NOMO-1 treated with dmso at 0.1 percent for 144 hours (cell line): ENCODE measurements at regions not wholly inside any gene's neighbourhood (a gene's known extent, or its start where the extent isn't known, plus 50 kb on each side); places are given as distances from the start of the nearest gene placed in this dataset.

Source experiments
- DNase-seq: peaks from one replicate; lab custom pipeline; 2025; ENCODE audit not compliant: unreplicated experiment; lab: John Stamatoyannopoulos, UW

DNA sequence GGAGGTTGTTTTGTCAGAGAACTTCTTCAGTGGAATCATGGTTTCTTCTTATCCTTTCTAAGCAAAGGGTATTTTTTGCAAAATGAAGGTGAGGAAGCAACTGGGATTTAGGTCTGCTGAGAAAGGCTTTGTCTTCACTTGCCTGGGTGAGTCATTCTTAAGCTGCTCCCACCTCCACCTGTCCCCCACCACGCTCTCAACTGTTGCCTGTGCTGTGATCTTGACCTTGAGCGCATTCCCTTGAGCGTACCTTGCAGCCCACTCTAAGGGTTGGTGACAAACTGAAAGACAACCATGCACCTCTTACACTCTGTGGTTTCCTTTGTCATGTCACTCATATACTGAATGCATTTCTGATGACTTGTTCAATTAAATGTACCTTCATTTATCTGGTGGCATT, 641.1 kb downstream of the RNF144B start:
- DNase-seq, result no peak

DNA sequence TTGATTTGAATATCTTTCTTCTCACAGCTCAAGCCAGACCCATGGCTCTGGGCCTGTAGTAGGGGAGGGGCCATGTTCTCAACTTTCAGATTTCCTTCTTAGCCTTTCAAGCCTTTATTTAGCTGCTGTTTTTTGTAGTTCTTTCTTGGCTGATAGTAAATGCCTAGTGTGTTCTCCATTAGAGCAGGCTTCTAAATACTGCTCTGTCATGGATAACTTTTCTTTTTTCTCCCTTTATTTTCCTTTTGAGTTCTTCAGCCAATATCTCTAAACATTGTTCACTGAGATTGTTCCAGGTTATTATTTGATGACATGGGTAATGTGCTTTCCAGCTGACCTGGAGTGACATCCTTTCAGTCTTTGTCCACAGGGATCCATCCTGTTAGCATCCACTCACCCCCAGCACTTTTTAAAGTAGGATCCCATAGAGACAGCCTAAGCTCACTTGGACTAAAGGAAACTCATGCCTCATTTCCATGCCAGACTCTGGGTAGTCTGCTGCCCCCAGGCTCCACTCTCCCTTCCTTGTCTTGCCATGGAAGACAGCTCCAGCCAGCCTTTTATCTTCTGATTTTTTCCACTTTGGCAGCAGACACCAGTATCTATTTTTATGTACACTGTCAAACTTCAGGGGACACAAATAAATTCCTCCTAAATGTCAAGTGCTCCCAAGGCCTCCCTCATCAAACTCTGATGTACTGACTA, 645.6 kb downstream of the RNF144B start:
- DNase-seq, result no peak

DNA sequence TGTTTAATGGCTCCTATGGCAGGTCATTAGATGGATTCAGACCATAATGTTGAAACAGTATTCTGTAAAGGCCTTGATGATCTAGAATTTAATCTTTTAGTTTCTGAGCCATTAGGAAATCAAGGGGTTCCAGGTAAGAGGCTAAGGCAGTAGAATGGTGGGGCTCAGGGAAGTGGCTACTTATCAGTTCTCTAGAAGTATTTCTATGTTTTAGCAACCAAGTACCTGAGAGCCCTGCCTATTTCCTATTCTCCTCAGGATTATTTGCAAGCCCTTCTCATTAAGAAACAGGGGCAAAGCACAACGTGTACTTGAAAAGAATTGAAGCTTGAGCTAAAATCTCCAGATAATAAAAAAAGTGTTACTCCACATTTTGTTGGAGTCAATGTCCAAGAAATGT, 646.5 kb downstream of the RNF144B start:
- no peak for DNase-seq

DNA sequence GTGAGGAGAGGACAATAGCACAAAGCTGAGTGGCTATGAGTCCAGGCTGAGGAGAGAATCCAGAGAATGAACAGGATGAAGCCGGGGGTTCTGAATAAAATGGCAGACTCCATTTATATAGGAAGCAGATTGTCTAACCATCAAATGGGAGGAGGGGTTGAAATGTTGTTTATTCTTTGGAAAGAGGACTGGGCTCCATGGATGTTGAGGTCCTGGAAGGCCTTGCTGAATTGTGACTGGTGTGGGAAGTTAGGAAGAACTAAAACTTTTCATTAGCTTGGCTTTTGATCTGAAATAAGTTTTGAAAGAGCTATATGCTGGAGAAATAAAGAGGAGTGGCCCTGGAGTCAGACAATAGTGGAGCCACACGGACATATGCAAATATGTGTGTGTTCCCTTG, 647.8 kb downstream of the RNF144B start:
- DNase-seq, result no peak

DNA sequence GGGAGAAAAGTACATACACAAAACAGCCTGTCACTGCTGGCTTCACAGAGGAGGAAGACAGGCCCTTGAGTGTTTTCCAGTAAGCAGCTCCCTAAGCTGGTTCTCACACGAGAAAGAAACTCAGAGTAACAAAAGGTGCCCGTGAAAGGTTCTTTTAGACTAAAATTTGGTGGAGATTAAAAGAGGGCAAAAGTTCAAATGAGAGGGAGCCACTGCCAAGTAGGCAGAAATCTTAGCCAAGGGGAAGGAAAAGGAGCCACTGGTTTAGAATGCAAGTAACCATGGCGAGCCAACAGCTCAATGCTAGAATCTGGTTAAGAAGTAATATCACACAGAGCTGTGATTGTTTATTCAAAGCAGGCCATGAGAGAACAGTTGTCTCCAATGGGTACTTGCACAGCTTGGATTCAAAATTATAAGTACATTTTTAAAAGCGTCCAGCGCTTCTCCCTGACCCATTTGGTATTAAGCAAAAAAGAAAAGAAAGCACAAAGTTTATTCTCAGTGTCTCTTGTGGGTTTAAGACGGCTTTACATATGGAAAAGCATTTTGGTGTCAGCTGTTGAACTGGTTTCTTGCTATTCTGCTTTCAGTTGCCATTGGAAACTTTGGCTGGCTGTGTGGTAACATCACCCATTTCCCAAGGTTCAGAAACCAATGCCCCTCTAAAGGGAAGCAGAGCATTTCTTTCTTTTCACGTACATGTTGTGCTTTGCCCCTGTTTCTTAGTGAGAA, 648.5 kb downstream of the RNF144B start:
- DNase-seq, result no peak

DNA sequence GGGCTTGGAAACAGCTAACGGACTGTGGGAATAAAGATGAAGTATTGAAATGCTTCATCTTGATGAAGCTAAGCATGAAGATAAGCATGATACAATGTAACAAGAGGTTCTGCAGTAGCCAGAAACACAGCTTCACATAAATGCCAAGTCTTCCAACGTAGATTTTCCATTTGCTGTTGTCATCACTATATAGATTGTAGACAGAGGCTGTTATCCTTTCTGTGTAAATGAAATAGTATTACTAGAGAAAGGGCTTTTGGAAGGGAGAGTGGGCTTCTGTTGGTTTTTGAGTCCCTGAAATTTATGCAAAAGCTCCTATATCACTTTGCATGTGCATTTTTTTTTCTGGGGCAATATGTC, 649.0 kb downstream of the RNF144B start:
- no peak for DNase-seq

DNA sequence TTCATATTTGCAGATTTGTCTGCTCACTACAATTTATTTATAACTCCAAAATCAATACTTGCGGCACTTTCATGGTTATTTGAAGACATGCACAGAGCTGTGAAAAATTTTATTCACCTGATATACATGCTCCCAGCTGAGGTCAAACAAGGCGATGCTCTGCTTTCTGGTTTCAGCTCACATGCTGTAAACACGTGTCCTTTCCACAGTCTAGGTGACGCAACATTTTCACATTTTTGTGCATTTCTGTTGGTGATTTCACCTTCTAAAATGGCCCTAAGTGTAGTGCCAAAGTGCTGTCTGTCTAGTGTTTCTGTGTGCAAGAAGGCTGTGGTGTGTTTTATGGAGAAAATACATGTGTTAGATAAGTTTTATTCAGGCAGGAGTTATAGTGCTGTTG, 650.5 kb downstream of the RNF144B start:
- DNase-seq, result no peak

DNA sequence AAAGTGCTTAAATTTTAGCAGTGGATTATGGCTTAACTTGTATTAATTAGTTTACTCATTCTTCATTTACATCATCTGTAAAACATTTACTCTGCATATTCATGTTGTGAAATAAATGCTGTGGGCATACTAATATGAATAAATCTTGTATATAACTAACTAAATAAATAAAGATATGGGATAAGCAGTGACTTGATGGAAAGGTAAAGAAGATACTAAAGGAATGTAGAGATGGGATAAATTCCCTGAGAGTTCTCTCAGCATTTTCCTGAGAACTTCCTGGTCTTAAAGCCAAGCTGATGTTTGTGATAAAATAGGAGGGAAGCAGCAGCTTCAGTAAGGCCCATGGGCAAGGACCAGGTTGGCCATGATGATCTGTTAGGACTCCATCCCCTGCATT, 652.1 kb downstream of the RNF144B start:
- no peak for DNase-seq

DNA sequence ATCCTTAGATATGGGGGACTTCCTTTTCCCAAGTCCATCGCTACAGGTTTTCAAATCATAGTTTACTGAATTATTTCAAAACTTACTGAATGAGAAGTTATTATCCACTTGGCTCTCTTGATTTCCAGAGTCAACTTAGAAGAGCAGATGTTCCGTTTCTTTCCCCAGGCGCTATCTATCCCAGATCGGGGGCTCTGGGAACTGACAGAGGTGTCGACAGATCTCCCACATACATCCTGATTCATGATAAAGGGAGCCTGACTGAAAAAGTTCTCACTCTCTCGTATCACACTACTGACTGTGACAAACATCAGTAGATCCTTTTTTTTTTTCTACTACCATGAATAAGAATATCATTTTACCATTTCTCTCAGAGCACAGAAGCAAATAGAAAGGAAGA, 654.8 kb downstream of the RNF144B start:
- DNase-seq, result no peak

DNA sequence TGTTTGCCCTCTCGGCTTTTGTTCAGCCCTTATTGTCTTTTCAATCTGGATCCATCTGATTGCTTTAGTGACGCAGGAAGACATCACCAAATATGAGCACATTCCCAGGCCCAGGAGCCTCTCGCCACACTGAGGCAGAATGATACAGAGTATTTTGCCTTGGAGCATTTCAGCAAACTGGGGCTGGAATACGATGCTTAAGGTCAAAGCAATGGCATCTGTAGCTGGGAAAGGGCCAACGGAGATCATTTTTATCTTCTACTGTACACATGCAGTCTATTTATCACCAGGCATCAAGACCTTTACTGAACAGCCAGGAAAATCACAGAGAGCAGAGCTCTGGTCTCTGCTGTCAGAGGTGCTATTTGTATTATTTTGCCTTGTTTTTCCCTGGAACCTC, 655.3 kb downstream of the RNF144B start:
- DNase-seq, result no peak

DNA sequence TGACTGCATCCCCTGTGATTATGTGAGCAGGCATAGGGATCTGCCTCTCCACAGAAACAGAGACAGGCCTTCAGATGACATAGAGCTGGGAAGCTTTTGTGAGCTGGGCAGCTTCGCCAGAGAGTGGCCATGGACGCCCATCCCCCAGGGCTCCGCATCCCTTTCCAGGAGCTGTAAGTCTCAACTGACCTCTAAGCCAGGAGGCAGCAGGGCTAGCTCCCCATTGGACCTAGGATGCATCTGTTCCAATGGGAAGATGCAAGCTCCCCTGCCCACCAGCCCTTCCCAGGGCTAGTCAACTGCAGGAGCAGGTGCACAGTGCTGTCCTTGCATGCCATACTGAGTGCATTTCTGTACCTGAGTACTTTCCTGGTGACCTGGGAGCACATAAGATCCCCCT, 663.6 kb downstream of the RNF144B start:
- no peak for DNase-seq

DNA sequence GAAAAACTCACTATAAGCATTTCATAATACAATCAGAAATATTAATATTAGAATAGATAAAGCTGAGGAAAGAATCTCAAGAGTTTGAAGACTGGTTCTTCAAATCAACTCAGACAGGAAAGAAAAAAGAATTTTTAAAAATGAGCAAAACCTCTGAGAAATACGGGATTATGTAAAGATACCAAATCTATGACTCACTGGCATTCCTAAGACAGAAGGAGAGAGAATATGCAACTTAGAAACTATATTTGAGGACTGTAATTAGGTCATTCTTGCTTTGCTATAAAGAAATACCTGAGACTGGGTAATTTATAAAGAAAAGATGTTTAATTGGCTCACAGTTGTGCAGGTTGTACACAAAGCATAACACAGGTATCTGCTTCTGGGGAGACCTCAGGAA, 665.1 kb downstream of the RNF144B start:
- DNase-seq, result no peak

DNA sequence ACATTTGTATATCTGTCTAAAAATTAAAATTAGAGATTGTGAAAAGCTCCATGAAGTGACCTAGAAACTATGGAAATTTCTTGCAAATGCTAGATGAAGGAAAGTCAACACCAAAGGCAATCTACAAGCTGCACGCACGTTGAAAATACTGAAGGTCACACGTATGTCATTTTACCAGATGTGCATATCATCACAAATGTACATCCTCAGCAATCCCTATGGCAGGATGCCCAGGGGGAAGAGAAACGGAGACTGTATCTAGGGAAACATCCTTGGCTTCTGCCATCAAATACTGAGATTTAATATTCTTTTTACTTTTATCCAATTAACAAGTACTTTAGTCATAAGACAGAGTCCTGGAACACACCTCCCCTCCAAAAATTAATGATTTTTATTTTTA, 672.0 kb downstream of the RNF144B start:
- DNase-seq, result no peak

DNA sequence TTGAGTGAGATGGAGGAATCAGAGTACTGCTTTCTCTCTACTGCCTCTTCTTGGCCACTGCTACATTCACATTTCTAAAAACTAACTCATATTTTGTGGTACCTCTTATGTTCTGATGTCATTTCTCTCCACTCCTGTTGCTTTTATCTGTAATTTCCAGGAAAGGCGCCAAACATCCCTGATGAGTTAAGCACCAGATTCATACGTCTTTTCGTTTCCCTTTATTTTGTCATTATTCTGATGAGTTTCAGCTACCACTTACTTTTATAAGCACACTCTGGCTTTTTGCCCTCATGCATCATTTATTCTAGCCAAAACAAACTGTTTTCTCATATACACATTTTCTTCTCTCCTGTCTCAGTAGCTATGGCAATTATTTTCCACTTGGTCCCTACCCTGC, 680.0 kb downstream of the RNF144B start:
- DNase-seq, result no peak

DNA sequence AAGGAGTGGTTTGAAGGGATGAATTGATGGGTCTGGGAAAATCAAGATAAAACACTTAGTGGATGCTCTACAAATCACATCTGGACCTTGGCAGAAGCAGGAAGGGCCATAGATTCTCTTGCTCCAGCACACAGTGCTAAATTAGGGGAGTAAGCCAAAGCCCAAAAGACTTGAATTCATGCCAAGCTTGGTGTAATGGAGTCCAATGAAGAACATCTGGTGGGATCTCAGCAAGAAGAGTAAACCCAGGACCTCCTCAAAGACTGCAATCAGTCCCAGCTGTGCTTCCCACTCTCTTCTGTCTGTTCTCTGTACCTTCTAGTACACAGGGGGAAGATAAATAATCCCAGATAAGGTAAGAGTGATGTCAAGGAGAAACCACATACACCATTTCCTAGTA, 683.4 kb downstream of the RNF144B start:
- DNase-seq, result no peak

DNA sequence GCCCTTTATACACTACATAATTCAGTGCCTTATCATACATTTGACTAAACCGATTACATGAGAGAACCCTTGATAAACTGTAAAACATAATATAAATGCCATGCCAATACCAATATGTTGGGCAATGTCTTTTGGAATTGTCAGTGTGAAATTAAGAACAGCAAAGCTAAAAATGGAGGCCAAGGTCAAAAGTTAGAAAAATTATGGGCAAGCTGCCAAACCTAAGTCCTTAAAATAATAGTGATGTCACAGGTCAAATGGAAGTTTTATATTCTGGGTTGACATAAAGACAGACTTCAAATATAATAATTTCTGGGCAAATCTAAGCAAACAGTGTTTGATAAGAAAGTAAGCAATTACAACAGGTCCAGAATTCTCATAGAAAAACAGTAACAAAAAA, 696.7 kb downstream of the RNF144B start:
- DNase-seq, result no peak

DNA sequence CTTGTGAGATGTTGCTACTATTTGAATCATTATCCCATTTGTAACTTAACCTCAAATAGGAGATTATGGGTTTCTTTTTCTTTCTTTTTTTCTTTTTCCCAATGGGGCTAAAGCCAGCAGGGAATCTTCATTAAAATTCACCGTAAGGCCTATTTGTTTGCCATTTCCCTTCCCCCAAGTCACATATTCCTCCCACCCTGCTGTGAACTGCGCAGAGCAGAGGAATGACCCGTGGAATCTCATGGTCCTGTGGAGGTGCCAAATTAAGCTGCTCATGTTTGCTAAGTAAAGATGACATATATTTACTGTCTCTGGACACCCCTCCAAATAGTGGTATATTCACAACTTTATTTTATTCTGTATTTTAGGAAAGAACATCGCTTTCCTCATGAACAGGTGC, 699.3 kb downstream of the RNF144B start:
- no peak for DNase-seq

DNA sequence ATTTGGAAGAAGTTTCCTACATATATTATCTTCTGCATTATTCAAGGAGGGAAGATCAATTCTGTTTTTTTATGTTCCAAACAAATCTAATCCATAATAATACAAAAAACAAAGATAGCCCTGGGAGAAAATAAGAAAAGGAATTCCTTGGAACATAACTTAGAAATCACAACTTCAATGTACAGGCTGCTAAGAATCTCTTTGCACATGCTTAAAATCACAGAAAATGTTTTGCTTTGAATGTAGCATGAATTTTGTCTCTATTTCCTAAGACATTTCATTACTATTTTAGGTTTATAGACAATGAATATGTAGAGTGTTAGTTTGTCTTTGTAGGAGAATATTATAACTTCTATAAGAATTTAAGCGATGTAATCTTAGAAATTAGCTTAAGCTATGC, 700.1 kb downstream of the RNF144B start:
- no peak for DNase-seq

DNA sequence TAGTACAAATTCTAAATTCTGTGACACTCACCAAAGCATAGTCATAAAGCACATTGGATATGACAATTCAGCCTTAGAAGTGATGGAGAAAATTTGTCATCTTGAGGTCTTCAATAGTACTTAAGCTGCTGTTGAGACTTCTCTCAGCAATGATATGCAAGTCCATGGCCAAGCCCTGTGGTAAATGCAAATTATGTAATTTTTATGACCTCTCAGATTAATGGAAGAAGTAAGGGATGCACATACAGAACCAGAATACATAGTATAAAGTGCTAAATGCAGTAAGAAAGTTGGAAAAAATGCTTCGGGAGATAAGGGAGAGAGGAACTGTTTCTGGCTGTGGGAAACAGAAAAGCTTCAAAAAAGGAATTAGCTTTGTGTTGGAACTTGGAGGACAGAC, 700.7 kb downstream of the RNF144B start:
- no peak for DNase-seq

DNA sequence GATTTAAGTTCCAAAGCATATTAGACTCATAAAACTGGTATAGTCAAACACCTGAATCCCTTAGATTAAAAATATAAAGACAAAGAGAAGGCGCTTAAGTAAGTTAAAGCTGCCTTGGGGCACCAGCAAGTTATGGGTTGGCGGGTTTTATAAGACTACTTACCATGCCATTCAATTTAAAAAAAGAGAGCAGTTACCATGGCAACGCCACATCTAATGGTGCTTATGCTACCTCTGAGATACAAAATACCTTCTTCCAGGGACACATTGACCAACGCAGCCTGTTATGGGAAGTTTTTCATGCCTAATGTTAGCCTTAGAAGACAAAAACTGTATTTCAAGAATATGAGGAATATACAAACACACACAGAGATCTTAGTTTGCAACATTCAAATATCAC, 713.6 kb downstream of the RNF144B start:
- DNase-seq, result no peak

DNA sequence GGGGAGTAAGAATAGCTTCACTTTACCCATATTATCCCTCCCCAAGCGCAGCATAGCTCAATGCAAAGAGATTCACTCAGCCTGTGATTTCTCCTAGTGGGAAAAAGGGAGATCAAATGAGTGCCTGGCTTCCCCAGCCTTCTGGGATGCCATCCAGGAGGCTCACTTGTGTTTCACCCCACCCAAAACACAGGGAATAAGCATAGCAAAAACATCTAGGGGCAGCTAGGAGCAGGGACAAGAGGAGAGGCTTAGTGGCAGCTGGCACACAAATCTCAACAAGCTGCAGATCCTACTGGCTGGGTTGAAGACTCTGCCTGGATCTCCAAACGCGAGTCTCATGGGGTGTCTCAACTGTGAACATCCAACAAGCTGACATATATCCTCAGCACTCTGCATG, 715.8 kb downstream of the RNF144B start:
- DNase-seq, result no peak

DNA sequence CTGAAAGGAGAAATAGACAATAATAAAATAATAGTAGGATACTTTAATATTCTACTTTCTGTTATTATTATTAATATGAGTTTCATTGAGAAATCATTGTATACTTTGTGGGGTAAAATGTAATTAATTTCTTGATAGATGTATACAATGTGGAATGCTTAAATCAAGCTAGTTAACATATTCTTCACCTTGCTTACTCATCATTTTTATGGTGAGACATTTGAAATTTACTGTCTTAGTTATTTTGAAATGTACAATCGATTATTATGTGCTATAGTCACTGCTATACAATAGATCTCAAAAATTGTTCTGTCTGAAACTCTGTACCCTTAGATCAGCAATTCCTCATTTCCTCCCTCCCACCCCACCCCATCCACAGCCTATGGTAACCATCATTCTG, 720.3 kb downstream of the RNF144B start:
- DNase-seq, result no peak

DNA sequence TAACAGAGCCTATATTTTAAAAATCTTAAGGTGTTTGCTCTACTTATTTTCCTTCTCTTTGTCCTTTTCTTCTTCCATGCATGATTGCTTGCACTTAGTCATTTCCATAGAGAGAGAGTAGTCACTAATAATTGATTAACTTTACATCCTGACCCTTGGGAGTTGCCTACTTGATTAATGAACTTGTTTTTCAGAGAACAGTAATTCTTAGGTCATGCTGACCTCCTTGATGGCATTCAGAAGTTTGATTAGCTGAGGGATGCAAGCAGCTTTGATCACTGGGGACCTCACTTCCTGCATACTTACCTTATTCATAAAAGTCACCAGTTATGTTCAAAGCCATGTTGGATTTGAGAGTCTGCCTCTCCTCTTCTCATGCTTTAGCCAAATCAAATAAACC, 715.6 kb upstream of the ID4 start:
- DNase-seq, result no peak
